ENCODE measurements at regions not wholly inside any gene's neighbourhood (a gene's known extent, or its start where the extent isn't known, plus 50 kb on each side); places are given as distances from the start of the nearest gene placed in this dataset.

GRCh38 chr1:81398041-81398440, 402.7 kb upstream of the ADGRL2 start:
- H3K9me3 Mint-ChIP-seq: peaks cover 18% of the 10 kb centered on the region
- no peak overlapping the region for H3K4me3 Mint-ChIP-seq
- no peak overlapping the region for H3K27ac Mint-ChIP-seq (ENCODE audit: low read depth)
- H3K4me1 Mint-ChIP-seq: no peaks in the 10 kb centered on the region
- DNase-seq (ENCODE audit: low spot score in 2 of 2): no peak
- H3K27me3 Mint-ChIP-seq: no peaks in the 10 kb centered on the region
- no peak for ATAC-seq (replicated peaks; ENCODE audit: extremely low read depth, poor library complexity, severe bottlenecking)
- no peaks in the 10 kb centered on the region for H3K36me3 Mint-ChIP-seq (ENCODE audit: insufficient read depth)

- no peak for DNase-seq (ENCODE audit: low spot score in 2 of 2)
- Mint-ChIP-seq H3K27me3 (no peaks in the 10 kb centered on the region), H3K9me3 (peaks cover 9% of the 10 kb centered on the region), H3K4me1 (no peaks in the 10 kb centered on the region), H3K36me3 (ENCODE audit: insufficient read depth) (no peaks in the 10 kb centered on the region), H3K27ac (ENCODE audit: low read depth) (no peak overlapping the region), H3K4me3 (no peak overlapping the region)
- ATAC-seq (replicated peaks; ENCODE audit: extremely low read depth, poor library complexity, severe bottlenecking): no peak
Observed at GRCh38 chr1:81392526-81393226, 408.1 kb upstream of the ADGRL2 start.

DNA sequence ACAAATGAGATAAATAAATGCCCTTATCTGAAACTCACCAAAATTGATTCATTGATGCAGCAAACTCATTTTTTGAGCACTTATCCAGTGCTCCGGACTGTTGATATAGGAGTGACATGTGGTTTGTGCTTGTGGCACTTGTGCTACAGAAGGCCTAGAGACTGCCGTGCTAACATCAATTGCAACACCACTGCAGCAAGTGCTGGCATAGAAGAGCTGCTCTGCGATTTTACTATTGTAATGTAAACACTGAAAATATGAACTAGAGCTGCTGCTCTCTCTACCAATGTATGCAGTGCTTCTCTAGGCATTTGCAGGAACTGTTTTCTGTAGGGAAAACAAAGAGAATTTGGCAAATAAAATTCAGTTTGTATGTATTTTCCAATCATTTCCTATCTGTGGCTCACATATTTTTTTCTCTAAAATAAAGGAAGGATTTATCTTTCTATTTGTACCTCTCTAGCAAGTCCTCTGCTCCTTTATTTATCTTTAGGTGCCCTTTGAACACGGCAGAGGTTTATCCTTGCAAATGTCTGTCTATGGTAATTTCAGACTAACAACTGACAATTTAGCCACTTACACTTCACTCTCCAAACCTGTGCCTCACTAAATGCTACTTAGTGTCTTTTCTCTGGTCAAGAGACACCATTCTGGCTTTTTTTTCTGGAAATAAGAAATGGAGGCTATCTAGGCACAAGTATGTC, 409.5 kb upstream of the ADGRL2 start:
- Mint-ChIP-seq H3K27ac (ENCODE audit: low read depth) (no peak overlapping the region), H3K4me1 (no peaks in the 10 kb centered on the region), H3K9me3 (peaks cover 9% of the 10 kb centered on the region), H3K27me3 (no peaks in the 10 kb centered on the region), H3K36me3 (ENCODE audit: insufficient read depth) (no peaks in the 10 kb centered on the region), H3K4me3 (no peak overlapping the region)
- DNase-seq (ENCODE audit: low spot score in 2 of 2): no peak
- no peak for ATAC-seq (replicated peaks; ENCODE audit: extremely low read depth, poor library complexity, severe bottlenecking)

- DNase-seq (ENCODE audit: low spot score in 2 of 2) (no peak), ATAC-seq (replicated peaks; ENCODE audit: extremely low read depth, poor library complexity, severe bottlenecking) (no peak)
- no peaks in the 10 kb centered on the region for H3K4me1 Mint-ChIP-seq
- peaks cover 1% of the 10 kb centered on the region for H3K36me3 Mint-ChIP-seq (ENCODE audit: insufficient read depth)
- H3K27me3 Mint-ChIP-seq: no peaks in the 10 kb centered on the region
- no peak overlapping the region for H3K4me3 Mint-ChIP-seq
- no peak overlapping the region for H3K27ac Mint-ChIP-seq (ENCODE audit: low read depth)
- H3K9me3 Mint-ChIP-seq: peaks cover 19% of the 10 kb centered on the region
Observed at GRCh38 chr1:81388435-81388834, 412.3 kb upstream of the ADGRL2 start.

- Mint-ChIP-seq H3K27ac (ENCODE audit: low read depth) (no peak overlapping the region), H3K27me3 (no peaks in the 10 kb centered on the region), H3K4me3 (no peak overlapping the region), H3K36me3 (ENCODE audit: insufficient read depth) (peaks cover 1% of the 10 kb centered on the region), H3K9me3 (peaks cover 25% of the 10 kb centered on the region), H3K4me1 (no peaks in the 10 kb centered on the region)
- ATAC-seq (replicated peaks; ENCODE audit: extremely low read depth, poor library complexity, severe bottlenecking) (no peak), DNase-seq (ENCODE audit: low spot score in 2 of 2) (no peak)
Observed at GRCh38 chr1:81387446-81387845, 413.3 kb upstream of the ADGRL2 start.

- Mint-ChIP-seq H3K27ac (ENCODE audit: low read depth) (no peak overlapping the region), H3K4me3 (no peak overlapping the region), H3K36me3 (ENCODE audit: insufficient read depth) (peaks cover 1% of the 10 kb centered on the region), H3K4me1 (no peaks in the 10 kb centered on the region), H3K27me3 (no peaks in the 10 kb centered on the region), H3K9me3 (peaks cover 31% of the 10 kb centered on the region)
- DNase-seq (ENCODE audit: low spot score in 2 of 2): no peak
- no peak for ATAC-seq (replicated peaks; ENCODE audit: extremely low read depth, poor library complexity, severe bottlenecking)
Observed at GRCh38 chr1:81382561-81382960, 418.2 kb upstream of the ADGRL2 start.

DNA sequence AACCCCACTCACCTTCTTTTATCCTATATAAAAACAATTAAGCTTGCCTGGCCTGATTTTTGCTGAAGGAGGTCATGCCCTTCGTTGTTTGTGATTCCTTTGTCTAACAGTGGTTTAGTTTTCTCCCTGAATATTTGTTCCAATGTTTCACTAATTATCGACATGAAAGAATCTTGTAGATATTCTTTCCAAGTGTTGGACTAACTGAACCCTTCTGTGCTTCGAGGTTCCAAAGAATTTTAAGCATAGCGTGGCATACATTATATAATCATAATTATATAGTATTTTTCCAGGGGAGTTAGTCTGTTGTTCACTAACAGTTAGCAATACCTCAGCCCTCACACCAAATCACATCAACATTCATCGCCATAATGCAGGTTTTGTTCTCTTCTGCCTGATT, 418.9 kb upstream of the ADGRL2 start:
- DNase-seq (ENCODE audit: low spot score in 2 of 2): no peak
- no peak for ATAC-seq (replicated peaks; ENCODE audit: extremely low read depth, poor library complexity, severe bottlenecking)
- H3K4me3 Mint-ChIP-seq: no peak overlapping the region
- H3K27me3 Mint-ChIP-seq: no peaks in the 10 kb centered on the region
- no peak overlapping the region for H3K27ac Mint-ChIP-seq (ENCODE audit: low read depth)
- peaks cover 31% of the 10 kb centered on the region for H3K9me3 Mint-ChIP-seq
- no peaks in the 10 kb centered on the region for H3K4me1 Mint-ChIP-seq
- H3K36me3 Mint-ChIP-seq (ENCODE audit: insufficient read depth): peaks cover 1% of the 10 kb centered on the region

- no peaks in the 10 kb centered on the region for H3K27me3 Mint-ChIP-seq
- no peak overlapping the region for H3K4me3 Mint-ChIP-seq
- DNase-seq (ENCODE audit: low spot score in 2 of 2) (no peak), ATAC-seq (replicated peaks; ENCODE audit: extremely low read depth, poor library complexity, severe bottlenecking) (no peak)
- H3K4me1 Mint-ChIP-seq: no peaks in the 10 kb centered on the region
- no peak overlapping the region for H3K27ac Mint-ChIP-seq (ENCODE audit: low read depth)
- H3K9me3 Mint-ChIP-seq: peaks cover 37% of the 10 kb centered on the region
- peaks cover 1% of the 10 kb centered on the region for H3K36me3 Mint-ChIP-seq (ENCODE audit: insufficient read depth)
Observed at GRCh38 chr1:81380436-81380835, 420.3 kb upstream of the ADGRL2 start.

DNA sequence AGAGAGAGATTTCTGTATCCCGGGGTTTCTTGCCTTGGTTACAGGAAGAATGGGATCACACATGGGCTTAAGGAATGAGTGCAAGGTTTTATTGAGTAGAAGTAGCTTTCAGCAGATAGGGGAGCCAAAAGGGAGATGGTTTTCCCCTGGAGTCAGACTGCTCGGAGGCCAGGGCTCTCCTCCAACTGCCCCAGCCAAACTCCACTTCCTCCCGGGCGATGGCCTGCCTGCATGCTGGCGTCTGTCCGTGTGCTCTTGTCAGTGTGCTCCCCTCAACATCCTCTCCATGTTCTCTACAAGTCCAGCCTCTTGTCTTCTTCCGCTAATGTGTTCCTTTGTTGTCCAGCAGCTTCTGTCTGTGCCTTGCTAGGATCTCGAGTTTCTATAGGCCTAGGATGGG, 421.3 kb upstream of the ADGRL2 start:
- Mint-ChIP-seq H3K36me3 (ENCODE audit: insufficient read depth) (peaks cover 1% of the 10 kb centered on the region), H3K27ac (ENCODE audit: low read depth) (no peak overlapping the region), H3K4me3 (no peak overlapping the region), H3K4me1 (no peaks in the 10 kb centered on the region), H3K27me3 (no peaks in the 10 kb centered on the region), H3K9me3 (peaks cover 32% of the 10 kb centered on the region)
- ATAC-seq (replicated peaks; ENCODE audit: extremely low read depth, poor library complexity, severe bottlenecking) (no peak), DNase-seq (ENCODE audit: low spot score in 2 of 2) (no peak)

DNA sequence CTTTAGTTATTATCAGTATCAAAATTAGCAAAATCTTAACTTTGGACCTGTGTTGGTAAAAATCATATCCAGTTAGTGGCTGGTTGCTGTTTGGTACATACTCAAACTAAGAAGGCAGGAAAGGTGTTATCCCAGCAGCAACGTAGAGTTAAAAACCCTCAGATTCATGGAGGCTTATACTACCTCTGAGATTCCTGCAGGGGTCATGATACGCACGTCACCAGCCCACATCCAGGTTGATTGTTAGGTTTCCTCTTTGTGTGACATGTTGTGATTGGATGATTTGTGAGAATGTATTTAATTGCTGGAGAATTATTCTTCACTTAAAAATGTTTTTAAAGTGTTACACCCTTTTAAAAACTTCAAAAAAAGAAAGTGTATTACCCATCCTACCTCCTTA, 423.3 kb upstream of the ADGRL2 start:
- no peak overlapping the region for H3K4me3 Mint-ChIP-seq
- no peak for ATAC-seq (replicated peaks; ENCODE audit: extremely low read depth, poor library complexity, severe bottlenecking)
- no peaks in the 10 kb centered on the region for H3K27me3 Mint-ChIP-seq
- H3K4me1 Mint-ChIP-seq: no peaks in the 10 kb centered on the region
- peaks cover 22% of the 10 kb centered on the region for H3K9me3 Mint-ChIP-seq
- H3K36me3 Mint-ChIP-seq (ENCODE audit: insufficient read depth): no peaks in the 10 kb centered on the region
- no peak overlapping the region for H3K27ac Mint-ChIP-seq (ENCODE audit: low read depth)
- no peak for DNase-seq (ENCODE audit: low spot score in 2 of 2)

GRCh38 chr1:81375884-81376548, 424.7 kb upstream of the ADGRL2 start:
- no peak overlapping the region for H3K27ac Mint-ChIP-seq (ENCODE audit: low read depth)
- H3K27me3 Mint-ChIP-seq: no peaks in the 10 kb centered on the region
- DNase-seq (ENCODE audit: low spot score in 2 of 2) (no peak), ATAC-seq (replicated peaks; ENCODE audit: extremely low read depth, poor library complexity, severe bottlenecking) (no peak)
- H3K4me1 Mint-ChIP-seq: no peaks in the 10 kb centered on the region
- H3K9me3 Mint-ChIP-seq: peaks cover 15% of the 10 kb centered on the region
- H3K4me3 Mint-ChIP-seq: no peak overlapping the region
- H3K36me3 Mint-ChIP-seq (ENCODE audit: insufficient read depth): no peaks in the 10 kb centered on the region

- Mint-ChIP-seq H3K36me3 (ENCODE audit: insufficient read depth) (no peaks in the 10 kb centered on the region), H3K27me3 (no peaks in the 10 kb centered on the region), H3K9me3 (peaks cover 8% of the 10 kb centered on the region), H3K4me1 (no peaks in the 10 kb centered on the region), H3K27ac (ENCODE audit: low read depth) (no peak overlapping the region), H3K4me3 (no peak overlapping the region)
- ATAC-seq (replicated peaks; ENCODE audit: extremely low read depth, poor library complexity, severe bottlenecking) (no peak), DNase-seq (ENCODE audit: low spot score in 2 of 2) (no peak)
Observed at GRCh38 chr1:81374481-81374880, 426.3 kb upstream of the ADGRL2 start.

- Mint-ChIP-seq H3K27ac (ENCODE audit: low read depth) (no peak overlapping the region), H3K4me1 (no peaks in the 10 kb centered on the region), H3K36me3 (ENCODE audit: insufficient read depth) (no peaks in the 10 kb centered on the region), H3K27me3 (no peaks in the 10 kb centered on the region), H3K9me3 (peaks cover 18% of the 10 kb centered on the region), H3K4me3 (no peak overlapping the region)
- DNase-seq (ENCODE audit: low spot score in 2 of 2): no peak
- no peak for ATAC-seq (replicated peaks; ENCODE audit: extremely low read depth, poor library complexity, severe bottlenecking)
Observed at GRCh38 chr1:81371864-81372263, 428.9 kb upstream of the ADGRL2 start.

Measured in central memory CD8-positive, alpha-beta T cell (primary cell).